T-helper 2 cell treated with Interferon-gamma antibody and Interleukin-4, amounts not matched to agents 5 μg/mL and 100 μg/mL, for 36 hours (primary cell): ENCODE measurements at regions not wholly inside any gene's neighbourhood (a gene's known extent, or its start where the extent isn't known, plus 50 kb on each side); places are given as distances from the start of the nearest gene placed in this dataset.

ENCODE experiments used
- DNase-seq: peaks from one replicate; pipeline ENCODE4 v3.0.0; 2021; ENCODE audit warnings: low spot score
- H3K27ac Mint-ChIP-seq: one replicate; pipeline ENCODE4 v1.8.0; 2021; ENCODE audit warnings: mild to moderate bottlenecking, mixed read lengths
- H3K27me3 Mint-ChIP-seq: one replicate; pipeline ENCODE4 v1.8.0; 2021; ENCODE audit warnings: low read depth, mixed read lengths
- H3K36me3 Mint-ChIP-seq: one replicate; pipeline ENCODE4 v1.8.0; 2021; ENCODE audit warnings: low read depth, mixed read lengths
- H3K4me1 Mint-ChIP-seq: one replicate; pipeline ENCODE4 v1.8.0; 2021; ENCODE audit warnings: low read depth, mixed read lengths
- H3K4me3 Mint-ChIP-seq: one replicate; pipeline ENCODE4 v1.8.0; 2022; ENCODE audit warnings: mild to moderate bottlenecking, moderate library complexity, mixed read lengths
- H3K9me3 Mint-ChIP-seq: one replicate; pipeline ENCODE4 v1.8.0; 2021; ENCODE audit warnings: mixed read lengths

GRCh38 chr13:103957939-103958338, 891.7 kb upstream of the SLC10A2 start:
- Mint-ChIP-seq H3K36me3 (no peaks in the 10 kb centered on the region), H3K4me3 (no peak overlapping the region), H3K27me3 (no peaks in the 10 kb centered on the region), H3K4me1 (no peaks in the 10 kb centered on the region), H3K27ac (no peak overlapping the region), H3K9me3 (peaks cover 22% of the 10 kb centered on the region)
- DNase-seq, result no peak

DNA sequence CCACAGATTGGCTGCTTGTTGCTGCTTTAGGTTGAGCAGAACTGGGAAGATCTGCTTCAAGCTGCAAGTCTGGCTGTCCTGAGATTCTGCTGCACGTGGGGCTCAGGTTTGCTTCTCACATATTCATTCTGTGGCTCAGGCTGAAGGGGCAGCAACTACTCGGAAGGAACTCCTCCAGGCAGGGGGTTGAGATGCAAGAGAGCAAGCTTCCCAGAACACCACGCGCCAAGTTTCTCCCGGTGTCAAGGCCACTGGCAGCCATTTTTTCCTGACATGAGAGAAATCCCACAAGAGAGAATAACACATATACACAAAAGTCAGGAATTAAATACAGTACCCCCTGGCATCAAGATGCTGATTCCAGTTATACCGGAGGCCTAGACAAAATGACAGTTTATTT, 887.6 kb upstream of the SLC10A2 start:
- Mint-ChIP-seq H3K27me3 (no peaks in the 10 kb centered on the region), H3K4me3 (no peak overlapping the region), H3K9me3 (peaks cover 25% of the 10 kb centered on the region), H3K4me1 (no peaks in the 10 kb centered on the region), H3K27ac (no peak overlapping the region), H3K36me3 (no peaks in the 10 kb centered on the region)
- no peak for DNase-seq

GRCh38 chr13:103952183-103952582, 886.0 kb upstream of the SLC10A2 start:
- H3K27ac Mint-ChIP-seq, result no peak overlapping the region
- H3K9me3 Mint-ChIP-seq, result peaks cover 34% of the 10 kb centered on the region
- H3K36me3 Mint-ChIP-seq, result no peaks in the 10 kb centered on the region
- H3K4me1 Mint-ChIP-seq, result no peaks in the 10 kb centered on the region
- DNase-seq, result no peak
- H3K27me3 Mint-ChIP-seq, result no peaks in the 10 kb centered on the region
- H3K4me3 Mint-ChIP-seq, result no peak overlapping the region

- Mint-ChIP-seq H3K4me1 (no peaks in the 10 kb centered on the region), H3K27me3 (no peaks in the 10 kb centered on the region), H3K9me3 (peaks cover 21% of the 10 kb centered on the region), H3K27ac (no peak overlapping the region), H3K36me3 (no peaks in the 10 kb centered on the region), H3K4me3 (no peak overlapping the region)
- DNase-seq, result no peak
Observed at GRCh38 chr13:103948426-103948825, 882.2 kb upstream of the SLC10A2 start.

DNA sequence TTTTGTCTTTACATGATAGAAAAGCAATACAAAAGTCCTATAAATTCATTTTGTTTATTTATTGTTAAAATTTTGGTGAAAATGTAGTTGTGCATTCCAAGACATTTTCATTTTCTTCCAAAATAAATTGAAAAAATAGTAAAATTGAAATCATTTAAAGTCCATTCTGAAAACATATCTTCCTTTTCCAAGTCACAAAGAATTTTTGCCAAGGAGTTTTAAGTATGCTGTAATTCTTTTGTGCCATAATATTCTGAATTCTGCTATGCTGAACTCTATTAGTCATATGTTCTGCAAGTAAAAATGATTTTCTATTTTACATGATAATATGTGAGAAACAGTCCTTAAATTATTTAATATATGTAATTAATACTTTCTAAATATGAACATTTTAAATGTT, 879.6 kb upstream of the SLC10A2 start:
- peaks cover 14% of the 10 kb centered on the region for H3K9me3 Mint-ChIP-seq

DNA sequence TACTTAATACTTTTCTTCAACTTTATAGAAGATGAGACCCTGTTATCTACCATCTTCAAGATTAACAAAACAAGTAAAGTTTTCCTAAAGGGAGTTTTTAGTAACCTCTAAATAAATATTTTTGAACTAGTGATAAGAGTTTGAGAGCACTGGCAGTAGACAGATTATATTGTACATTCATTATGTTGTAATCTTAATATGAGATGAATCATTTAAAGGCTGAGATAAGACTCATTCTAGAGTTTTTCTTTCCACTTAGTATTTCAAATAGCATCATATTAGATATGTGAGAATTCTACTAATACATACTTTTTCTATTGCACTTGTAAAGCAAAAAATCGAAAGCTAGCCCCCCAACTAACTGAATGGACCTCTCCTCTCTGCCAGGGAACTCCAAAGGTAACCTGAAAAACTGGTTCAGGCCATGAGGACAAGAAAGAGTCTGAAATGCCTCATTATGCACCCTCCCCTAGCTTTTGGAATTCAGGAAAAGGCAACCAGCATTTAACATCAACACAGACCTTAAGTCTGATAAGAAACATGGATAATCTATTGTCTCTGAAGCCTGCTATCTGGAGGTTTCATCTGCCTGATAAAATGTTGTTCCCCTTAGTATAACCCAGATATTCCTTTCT, 875.4 kb upstream of the SLC10A2 start:
- Mint-ChIP-seq H3K27ac (no peak overlapping the region), H3K27me3 (no peaks in the 10 kb centered on the region), H3K4me1 (no peaks in the 10 kb centered on the region), H3K9me3 (peaks cover 6% of the 10 kb centered on the region), H3K36me3 (no peaks in the 10 kb centered on the region), H3K4me3 (no peak overlapping the region)
- DNase-seq, result no peak

More for the DNA sequence above, 879.6 kb upstream of the SLC10A2 start:
- Mint-ChIP-seq H3K4me3 (no peak overlapping the region), H3K27me3 (no peaks in the 10 kb centered on the region), H3K4me1 (no peaks in the 10 kb centered on the region), H3K36me3 (no peaks in the 10 kb centered on the region), H3K27ac (no peak overlapping the region)
- DNase-seq, result no peak

DNA sequence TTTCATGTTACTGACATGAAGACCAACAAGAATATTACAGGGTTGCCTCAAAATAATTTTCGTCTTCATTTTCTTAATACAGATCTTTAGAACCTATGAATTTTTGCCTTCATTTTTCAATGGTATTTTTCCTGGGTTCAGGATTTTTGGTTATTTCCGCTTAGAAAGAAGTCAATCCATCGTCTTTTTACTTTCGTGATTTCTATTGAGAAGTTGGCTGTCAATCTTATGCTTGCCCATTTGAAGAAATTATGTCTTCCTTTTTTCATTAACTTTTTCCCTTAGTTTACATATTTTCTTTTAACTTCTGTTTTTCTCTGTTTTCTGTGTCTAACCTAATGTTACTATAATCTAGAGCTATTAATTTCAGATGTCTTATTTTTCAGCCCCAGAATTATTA, 868.9 kb upstream of the SLC10A2 start:
- no peaks in the 10 kb centered on the region for H3K4me1 Mint-ChIP-seq
- H3K9me3 Mint-ChIP-seq, result peaks cover 14% of the 10 kb centered on the region
- no peak for DNase-seq
- no peak overlapping the region for H3K27ac Mint-ChIP-seq
- H3K36me3 Mint-ChIP-seq, result no peaks in the 10 kb centered on the region
- no peaks in the 10 kb centered on the region for H3K27me3 Mint-ChIP-seq
- no peak overlapping the region for H3K4me3 Mint-ChIP-seq

- Mint-ChIP-seq H3K9me3 (peaks cover 14% of the 10 kb centered on the region), H3K27ac (no peak overlapping the region), H3K4me3 (no peak overlapping the region), H3K27me3 (no peaks in the 10 kb centered on the region), H3K36me3 (no peaks in the 10 kb centered on the region), H3K4me1 (no peaks in the 10 kb centered on the region)
- no peak for DNase-seq
Observed at GRCh38 chr13:103931885-103932284, 865.7 kb upstream of the SLC10A2 start.

DNA sequence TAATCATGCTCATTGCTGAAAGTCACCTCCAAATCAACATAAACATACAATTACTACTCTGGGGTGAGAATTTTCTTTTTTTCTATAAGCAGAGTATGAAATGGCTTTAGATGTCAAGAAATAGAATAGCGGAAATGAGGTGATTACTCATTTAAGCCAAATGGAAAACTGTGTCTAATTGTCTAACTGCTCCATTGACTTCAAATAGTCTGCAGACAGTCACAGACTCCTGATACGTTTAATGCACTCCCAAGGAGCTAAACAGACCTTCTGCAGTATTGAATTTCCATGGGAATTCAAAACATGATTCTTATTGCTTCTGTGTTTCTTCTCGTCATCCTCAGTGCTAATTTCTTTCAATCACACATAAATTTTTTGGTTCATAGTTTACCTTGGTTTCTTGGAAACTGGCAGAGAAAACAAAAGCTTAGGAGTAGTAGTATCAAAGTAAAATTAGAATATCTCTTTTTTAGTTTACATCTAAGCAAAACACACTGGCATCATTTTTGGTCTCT, 865.2 kb upstream of the SLC10A2 start:
- H3K27ac Mint-ChIP-seq, result no peak overlapping the region
- H3K36me3 Mint-ChIP-seq, result no peaks in the 10 kb centered on the region
- no peak for DNase-seq
- no peaks in the 10 kb centered on the region for H3K4me1 Mint-ChIP-seq
- no peaks in the 10 kb centered on the region for H3K27me3 Mint-ChIP-seq
- no peak overlapping the region for H3K4me3 Mint-ChIP-seq
- peaks cover 14% of the 10 kb centered on the region for H3K9me3 Mint-ChIP-seq

DNA sequence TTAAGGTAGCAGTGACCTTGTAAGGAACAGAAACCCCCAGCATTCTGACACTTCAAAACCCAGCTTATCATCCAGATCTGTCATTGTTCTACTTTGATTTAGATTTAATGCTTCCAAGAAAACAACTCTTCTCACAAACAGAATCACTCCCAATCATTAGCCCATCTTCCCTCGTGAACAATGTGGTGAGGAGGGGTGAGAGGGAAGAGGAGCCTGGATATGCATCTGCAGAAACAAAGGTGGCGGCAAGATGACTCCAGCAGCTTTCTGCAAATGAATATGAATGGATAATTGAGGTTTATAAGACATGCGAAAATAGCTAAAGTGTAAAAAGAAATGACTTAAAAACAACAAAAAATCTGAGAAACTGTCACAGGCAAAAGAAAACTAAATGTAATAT, 859.9 kb upstream of the SLC10A2 start:
- no peaks in the 10 kb centered on the region for H3K4me1 Mint-ChIP-seq
- no peak overlapping the region for H3K4me3 Mint-ChIP-seq
- no peaks in the 10 kb centered on the region for H3K27me3 Mint-ChIP-seq
- peaks cover 3% of the 10 kb centered on the region for H3K9me3 Mint-ChIP-seq
- DNase-seq, result no peak
- no peaks in the 10 kb centered on the region for H3K36me3 Mint-ChIP-seq
- no peak overlapping the region for H3K27ac Mint-ChIP-seq

GRCh38 chr13:103908911-103909310, 842.7 kb upstream of the SLC10A2 start:
- Mint-ChIP-seq H3K36me3 (no peaks in the 10 kb centered on the region), H3K4me3 (no peak overlapping the region), H3K4me1 (no peaks in the 10 kb centered on the region), H3K9me3 (peaks cover 10% of the 10 kb centered on the region), H3K27me3 (no peaks in the 10 kb centered on the region), H3K27ac (no peak overlapping the region)
- DNase-seq, result no peak

DNA sequence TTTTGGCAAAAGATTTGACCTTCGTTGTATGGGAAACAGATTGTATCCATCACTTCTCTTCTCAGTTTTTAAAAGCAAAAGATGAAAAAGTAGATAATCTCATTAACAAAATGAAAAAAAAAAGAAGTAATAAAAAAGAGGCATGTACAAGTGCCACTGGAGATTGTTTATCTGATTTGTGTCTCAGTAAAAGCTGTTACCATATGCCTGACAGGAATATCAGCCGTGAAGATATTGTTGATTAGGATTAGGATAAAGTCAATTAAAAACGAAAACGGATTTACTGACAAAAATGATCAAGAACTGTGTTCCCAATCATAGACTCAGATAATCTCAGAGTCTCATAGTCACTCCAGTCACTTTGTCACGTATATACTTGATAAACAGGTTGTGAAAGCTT, 842.1 kb upstream of the SLC10A2 start:
- no peak for DNase-seq
- Mint-ChIP-seq H3K27ac (no peak overlapping the region), H3K4me1 (no peaks in the 10 kb centered on the region), H3K4me3 (no peak overlapping the region), H3K36me3 (no peaks in the 10 kb centered on the region), H3K9me3 (peaks cover 10% of the 10 kb centered on the region), H3K27me3 (no peaks in the 10 kb centered on the region)

GRCh38 chr13:103903790-103904189, 837.6 kb upstream of the SLC10A2 start:
- Mint-ChIP-seq H3K4me3 (no peak overlapping the region), H3K27me3 (no peaks in the 10 kb centered on the region), H3K9me3 (peaks cover 14% of the 10 kb centered on the region), H3K27ac (no peak overlapping the region), H3K36me3 (no peaks in the 10 kb centered on the region), H3K4me1 (no peaks in the 10 kb centered on the region)
- no peak for DNase-seq

GRCh38 chr13:103898481-103898880, 832.3 kb upstream of the SLC10A2 start:
- Mint-ChIP-seq H3K36me3 (no peaks in the 10 kb centered on the region), H3K9me3 (peaks cover 7% of the 10 kb centered on the region), H3K27me3 (no peaks in the 10 kb centered on the region), H3K4me1 (no peaks in the 10 kb centered on the region), H3K4me3 (no peak overlapping the region), H3K27ac (no peak overlapping the region)
- no peak for DNase-seq
